ENCODE measurements at regions not wholly inside any gene's neighbourhood (a gene's known extent, or its start where the extent isn't known, plus 50 kb on each side); places are given as distances from the start of the nearest gene placed in this dataset.

- H3K27ac ChIP-seq = no peak overlapping the region
- TF ChIP-seq ZFX (IDR thresholded peaks at IDR 0.05) = no peak
- TF ChIP-seq CTCF (conservative IDR thresholded peaks at IDR 0.05) = no peak
These were observed 92.8 kb upstream of the PMFBP1 start for GRCh38 chr16:72264771-72265170.

GRCh38 chr16:72262711-72263110 is 90.8 kb upstream of the PMFBP1 start:
- H3K27ac ChIP-seq = no peak overlapping the region
- no peak for TF ChIP-seq CTCF (conservative IDR thresholded peaks at IDR 0.05)
- TF ChIP-seq ZFX (IDR thresholded peaks at IDR 0.05) = no peak

- H3K27ac ChIP-seq = no peak overlapping the region
- no peak for TF ChIP-seq ZFX (IDR thresholded peaks at IDR 0.05)
These were observed 89.2 kb upstream of the PMFBP1 start for GRCh38 chr16:72261127-72261526.

- no peak overlapping the region for H3K27ac ChIP-seq
- TF ChIP-seq CTCF (conservative IDR thresholded peaks at IDR 0.05) (no peak), ZFX (IDR thresholded peaks at IDR 0.05) (no peak)
These were observed 84.6 kb upstream of the PMFBP1 start for GRCh38 chr16:72256398-72257066.

- TF ChIP-seq ZFX (IDR thresholded peaks at IDR 0.05) (no peak), CTCF (conservative IDR thresholded peaks at IDR 0.05) (no peak)
- H3K27ac ChIP-seq = no peak overlapping the region
These were observed 83.8 kb upstream of the PMFBP1 start for GRCh38 chr16:72255786-72256185.

GRCh38 chr16:72247821-72248253 is 75.9 kb upstream of the PMFBP1 start:
- no peak for TF ChIP-seq ZFX (IDR thresholded peaks at IDR 0.05)
- no peak for TF ChIP-seq CTCF (conservative IDR thresholded peaks at IDR 0.05)
- H3K27ac ChIP-seq = no peak overlapping the region

- TF ChIP-seq CTCF (conservative IDR thresholded peaks at IDR 0.05) = no peak
- TF ChIP-seq ZFX (IDR thresholded peaks at IDR 0.05) = no peak
These were observed 74.5 kb upstream of the PMFBP1 start for GRCh38 chr16:72246423-72246822.

GRCh38 chr16:72244853-72245252 is 72.9 kb upstream of the PMFBP1 start:
- no peak overlapping the region for H3K27ac ChIP-seq
- TF ChIP-seq ZFX (IDR thresholded peaks at IDR 0.05) (no peak), CTCF (conservative IDR thresholded peaks at IDR 0.05) (no peak)

More at GRCh38 chr16:72246423-72246822, 74.5 kb upstream of the PMFBP1 start:
- H3K27ac ChIP-seq = no peak overlapping the region

Measured in C4-2B (cell line).